ENCODE measurements at regions not wholly inside any gene's neighbourhood (a gene's known extent, or its start where the extent isn't known, plus 50 kb on each side); places are given as distances from the start of the nearest gene placed in this dataset.

DNA sequence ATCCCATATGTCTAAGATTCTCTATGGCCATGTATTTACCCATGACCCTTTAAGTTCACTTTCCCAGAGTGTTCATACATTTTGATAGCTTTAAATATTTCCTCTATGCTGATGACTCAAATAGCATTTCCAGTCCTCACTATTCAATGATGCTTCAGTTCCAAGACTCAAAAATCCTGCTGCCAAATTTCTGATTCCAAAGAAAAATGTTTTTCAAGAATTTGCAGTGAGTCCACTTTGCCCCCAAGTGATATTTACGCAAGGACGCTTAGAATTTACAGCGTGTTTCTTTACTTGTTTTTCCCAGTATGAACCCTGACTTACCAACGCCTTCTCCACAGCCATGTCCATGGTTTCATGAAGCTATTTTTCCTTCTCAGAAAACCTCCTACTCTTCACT is 127.9 kb upstream of the PCDH18 start:
- TF ChIP-seq EP300 (IDR thresholded peaks at IDR 0.05) (no peak), CTCF (IDR thresholded peaks at IDR 0.05) (no peak)

Data from suprapubic skin (tissue), 3 donors.